IMR-90 (cell line): ENCODE measurements at regions not wholly inside any gene's neighbourhood (a gene's known extent, or its start where the extent isn't known, plus 50 kb on each side); places are given as distances from the start of the nearest gene placed in this dataset.

Experiments
- FOS ChIP-seq: fragments of 150-350 bp; IDR thresholded peaks from 2 replicates; pipeline ENCODE4 v1.6.1; 2016; ENCODE audit warnings: low read depth, low read length
- MAZ ChIP-seq: IDR thresholded peaks from 2 replicates; pipeline ENCODE4 v1.6.1; 2012; ENCODE audit warnings: low read depth, mild to moderate bottlenecking, low read length, improper control_type of control experiment, moderate library complexity, borderline replicate concordance
- POLR2A ChIP-seq: IDR thresholded peaks from 2 replicates; pipeline ENCODE4 v1.6.1; 2012; ENCODE audit warnings: mild to moderate bottlenecking, low read depth, low read length
- SMC3 ChIP-seq: fragments of 150-350 bp; IDR thresholded peaks from 2 replicates; pipeline ENCODE4 v1.6.1; 2016; ENCODE audit warnings: low read depth, mild to moderate bottlenecking, antibody characterized with exemption, low read length, moderate library complexity
- TF ChIP-seq, protein P1 (sequence below): conservative IDR thresholded peaks from 2 replicates; pipeline ENCODE4 v1.5.1; 2012; ENCODE audit warnings: mild to moderate bottlenecking, low read depth, low read length, improper control_type of control experiment
- TF ChIP-seq, protein P2 (sequence below): fragments of 150-350 bp; IDR thresholded peaks from 2 replicates; pipeline ENCODE4 v1.6.1; 2017; ENCODE audit warnings: mild to moderate bottlenecking, antibody characterized with exemption, low read length, low read depth

DNA sequence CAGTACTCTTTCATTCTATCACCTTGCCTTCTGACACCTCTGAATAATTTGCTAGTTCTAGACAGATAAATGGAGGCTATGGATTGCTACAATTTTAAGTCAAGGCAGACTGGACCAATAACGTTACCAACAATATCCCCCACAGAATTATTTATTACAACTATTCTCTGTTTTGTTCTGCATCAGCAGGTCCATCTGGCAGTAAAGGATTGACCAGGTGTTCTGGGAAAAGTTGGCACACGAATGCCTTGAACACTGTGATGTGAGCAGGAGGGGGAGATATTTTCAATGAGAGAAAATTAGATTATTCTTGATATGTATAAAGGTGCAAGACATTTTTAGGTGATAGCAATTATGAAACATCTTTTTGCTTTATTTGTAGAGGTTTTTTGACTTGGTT lies 718.8 kb upstream of the TMPRSS15 start:
- TF ChIP-seq, protein P1, sequence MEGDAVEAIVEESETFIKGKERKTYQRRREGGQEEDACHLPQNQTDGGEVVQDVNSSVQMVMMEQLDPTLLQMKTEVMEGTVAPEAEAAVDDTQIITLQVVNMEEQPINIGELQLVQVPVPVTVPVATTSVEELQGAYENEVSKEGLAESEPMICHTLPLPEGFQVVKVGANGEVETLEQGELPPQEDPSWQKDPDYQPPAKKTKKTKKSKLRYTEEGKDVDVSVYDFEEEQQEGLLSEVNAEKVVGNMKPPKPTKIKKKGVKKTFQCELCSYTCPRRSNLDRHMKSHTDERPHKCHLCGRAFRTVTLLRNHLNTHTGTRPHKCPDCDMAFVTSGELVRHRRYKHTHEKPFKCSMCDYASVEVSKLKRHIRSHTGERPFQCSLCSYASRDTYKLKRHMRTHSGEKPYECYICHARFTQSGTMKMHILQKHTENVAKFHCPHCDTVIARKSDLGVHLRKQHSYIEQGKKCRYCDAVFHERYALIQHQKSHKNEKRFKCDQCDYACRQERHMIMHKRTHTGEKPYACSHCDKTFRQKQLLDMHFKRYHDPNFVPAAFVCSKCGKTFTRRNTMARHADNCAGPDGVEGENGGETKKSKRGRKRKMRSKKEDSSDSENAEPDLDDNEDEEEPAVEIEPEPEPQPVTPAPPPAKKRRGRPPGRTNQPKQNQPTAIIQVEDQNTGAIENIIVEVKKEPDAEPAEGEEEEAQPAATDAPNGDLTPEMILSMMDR = no peak
- TF ChIP-seq FOS (no peak), POLR2A (no peak), MAZ (no peak), SMC3 (no peak)
- TF ChIP-seq, protein P2, sequence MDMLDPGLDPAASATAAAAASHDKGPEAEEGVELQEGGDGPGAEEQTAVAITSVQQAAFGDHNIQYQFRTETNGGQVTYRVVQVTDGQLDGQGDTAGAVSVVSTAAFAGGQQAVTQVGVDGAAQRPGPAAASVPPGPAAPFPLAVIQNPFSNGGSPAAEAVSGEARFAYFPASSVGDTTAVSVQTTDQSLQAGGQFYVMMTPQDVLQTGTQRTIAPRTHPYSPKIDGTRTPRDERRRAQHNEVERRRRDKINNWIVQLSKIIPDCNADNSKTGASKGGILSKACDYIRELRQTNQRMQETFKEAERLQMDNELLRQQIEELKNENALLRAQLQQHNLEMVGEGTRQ = no peak
